Hepatocyte (in vitro differentiated cells): ENCODE measurements at regions not wholly inside any gene's neighbourhood (a gene's known extent, or its start where the extent isn't known, plus 50 kb on each side); places are given as distances from the start of the nearest gene placed in this dataset.
A peak's percentile ranks its signal among the peaks of the same experiment; 100 is the strongest.

Experiments
- DNase-seq: peaks from one replicate; pipeline ENCODE4 v3.0.0-alpha.2; 2016; ENCODE audit warnings: low spot score
- H2AFZ ChIP-seq: fragments of 200-600 bp; sonication (generic); 2 replicates; pipeline ENCODE4 v1.6.0; 2016; ENCODE audit warnings: antibody characterized with exemption, mild to moderate bottlenecking
- H3K27ac ChIP-seq: fragments of 200-600 bp; sonication (generic); 2 replicates; pipeline ENCODE4 v1.5.1; 2016; ENCODE audit warnings: mild to moderate bottlenecking
- H3K27me3 ChIP-seq: fragments of 200-600 bp; sonication (generic); 2 replicates; pipeline ENCODE4 v1.6.1; 2016
- H3K36me3 ChIP-seq: fragments of 200-600 bp; sonication (generic); replicated peaks from 2 replicates; pipeline ENCODE4 v1.5.1; 2016; ENCODE audit warnings: low read depth; ENCODE audit not compliant: insufficient read depth
- H3K4me1 ChIP-seq: fragments of 200-600 bp; sonication (generic); 2 replicates; pipeline ENCODE4 v1.5.1; 2016; ENCODE audit warnings: mild to moderate bottlenecking, moderate library complexity; ENCODE audit not compliant: insufficient read depth
- H3K4me2 ChIP-seq: fragments of 200-600 bp; sonication (generic); 2 replicates; pipeline ENCODE4 v1.6.0; 2016
- H3K4me3 ChIP-seq: fragments of 200-600 bp; sonication (generic); 2 replicates; pipeline ENCODE4 v1.5.1; 2016; ENCODE audit warnings: mild to moderate bottlenecking
- H3K79me2 ChIP-seq: fragments of 200-600 bp; sonication (generic); 2 replicates; pipeline ENCODE4 v1.6.0; 2017; ENCODE audit warnings: mild to moderate bottlenecking
- H3K9me2 ChIP-seq: fragments of 200-600 bp; sonication (generic); replicated peaks from 2 replicates; pipeline ENCODE4 v1.6.0; 2017; ENCODE audit warnings: mild to moderate bottlenecking; ENCODE audit not compliant: insufficient read depth
- H3K9me3 ChIP-seq: fragments of 200-600 bp; sonication (generic); 2 replicates; pipeline ENCODE4 v1.5.1; 2016; ENCODE audit warnings: low read depth, mild to moderate bottlenecking
- H4K20me1 ChIP-seq: fragments of 200-600 bp; sonication (generic); 2 replicates; pipeline ENCODE4 v1.6.0; 2016; ENCODE audit warnings: mild to moderate bottlenecking; ENCODE audit not compliant: insufficient read depth, poor library complexity, severe bottlenecking
- CTCF ChIP-seq: fragments of 200-600 bp; sonication (generic); IDR thresholded peaks from 2 replicates; pipeline ENCODE4 v1.5.1; 2016; ENCODE audit warnings: antibody characterized with exemption, mild to moderate bottlenecking; ENCODE audit not compliant: poor library complexity
- EZH2 ChIP-seq: fragments of 200-600 bp; sonication (generic); IDR thresholded peaks from 2 replicates; pipeline ENCODE4 v1.6.1; 2016; ENCODE audit warnings: antibody characterized with exemption, mild to moderate bottlenecking, borderline replicate concordance
- EZH2phosphoT487 ChIP-seq: fragments of 200-600 bp; sonication (generic); IDR thresholded peaks from one replicate; pipeline ENCODE4 v1.6.1; 2018; ENCODE audit warnings: antibody characterized with exemption, mild to moderate bottlenecking, low read depth, moderate library complexity; ENCODE audit not compliant: unreplicated experiment, severe bottlenecking
- WGBS: methylation state at CpG from one replicate; pipeline ENCODE4 v1.1.6; 2016; ENCODE audit warnings: low lambda C conversion rate; ENCODE audit errors: missing lambda C conversion rate; 5-methylcytosine and 5-hydroxymethylcytosine counted together

- no peaks in the 10 kb centered on the region for H4K20me1 ChIP-seq
- no peaks in the 10 kb centered on the region for H3K27me3 ChIP-seq
- no peaks in the 10 kb centered on the region for H3K79me2 ChIP-seq
- no peaks in the 10 kb centered on the region for H3K9me3 ChIP-seq
- H2AFZ ChIP-seq = no peak overlapping the region
- H3K9me2 ChIP-seq = no peaks in the 10 kb centered on the region
- no peak for DNase-seq
- no peak overlapping the region for H3K4me3 ChIP-seq
- no peaks in the 10 kb centered on the region for H3K36me3 ChIP-seq
- no peak overlapping the region for H3K27ac ChIP-seq
- TF ChIP-seq CTCF = no peak
- TF ChIP-seq EZH2phosphoT487 = no peak
- no peak for TF ChIP-seq EZH2
- H3K4me1 ChIP-seq = no peaks in the 10 kb centered on the region
- H3K4me2 ChIP-seq = no peak overlapping the region
These were observed 1209.8 kb upstream of the CDH6 start for GRCh38 chr5:29983528-29984155.

GRCh38 chr5:29982457-29982856 is 1211.0 kb upstream of the CDH6 start:
- 79% methylated on average over 1 of the region's 1 CpG for whole genome bisulfite sequencing
- Histone ChIP-seq H3K27ac (no peak overlapping the region), H3K4me1 (no peaks in the 10 kb centered on the region), H3K27me3 (no peaks in the 10 kb centered on the region), H2AFZ (no peak overlapping the region), H4K20me1 (no peaks in the 10 kb centered on the region), H3K9me3 (no peaks in the 10 kb centered on the region), H3K9me2 (no peaks in the 10 kb centered on the region), H3K36me3 (no peaks in the 10 kb centered on the region), H3K4me2 (no peak overlapping the region), H3K79me2 (no peaks in the 10 kb centered on the region), H3K4me3 (no peak overlapping the region)
- no peak for DNase-seq
- TF ChIP-seq CTCF (no peak), EZH2 (no peak)

- no peaks in the 10 kb centered on the region for H3K36me3 ChIP-seq
- H3K4me3 ChIP-seq = no peak overlapping the region
- no peak for DNase-seq
- H3K27ac ChIP-seq = no peak overlapping the region
- no peaks in the 10 kb centered on the region for H3K9me2 ChIP-seq
- no peaks in the 10 kb centered on the region for H3K27me3 ChIP-seq
- 83% methylated on average over 3 of the region's 3 CpGs for WGBS
- no peaks in the 10 kb centered on the region for H3K4me1 ChIP-seq
- H3K9me3 ChIP-seq = no peaks in the 10 kb centered on the region
- no peak for TF ChIP-seq EZH2
- no peak for TF ChIP-seq CTCF
- no peak for TF ChIP-seq EZH2phosphoT487
- H3K79me2 ChIP-seq = no peaks in the 10 kb centered on the region
- H3K4me2 ChIP-seq = no peak overlapping the region
- H2AFZ ChIP-seq = no peak overlapping the region
- H4K20me1 ChIP-seq = no peaks in the 10 kb centered on the region
These were observed 1220.9 kb upstream of the CDH6 start for GRCh38 chr5:29972597-29972996.

- no peak overlapping the region for H2AFZ ChIP-seq
- no peaks in the 10 kb centered on the region for H3K9me3 ChIP-seq
- no peaks in the 10 kb centered on the region for H3K27me3 ChIP-seq
- H3K4me3 ChIP-seq = no peak overlapping the region
- no peak overlapping the region for H3K27ac ChIP-seq
- no peaks in the 10 kb centered on the region for H3K4me1 ChIP-seq
- TF ChIP-seq EZH2phosphoT487 (no peak), CTCF (no peak), EZH2 (no peak)
- H3K9me2 ChIP-seq = no peaks in the 10 kb centered on the region
- WGBS = 43% methylated on average over 3 of the region's 3 CpGs
- H4K20me1 ChIP-seq = no peaks in the 10 kb centered on the region
- peak; percentile 18 for DNase-seq
- H3K4me2 ChIP-seq = no peak overlapping the region
- H3K79me2 ChIP-seq = no peaks in the 10 kb centered on the region
- H3K36me3 ChIP-seq = no peaks in the 10 kb centered on the region
These were observed 1229.5 kb upstream of the CDH6 start for GRCh38 chr5:29963956-29964355.
